HepG2 (cell line): ENCODE measurements at regions not wholly inside any gene's neighbourhood (a gene's known extent, or its start where the extent isn't known, plus 50 kb on each side); places are given as distances from the start of the nearest gene placed in this dataset.
A peak's percentile ranks its signal among the peaks of the same experiment; 100 is the strongest.

Experiments
- AFF4 ChIP-seq: sonication (generic); formaldehyde crosslinking; IDR thresholded peaks from 2 replicates; pipeline ENCODE4 v1.4.0; 2020; ENCODE audit warnings: missing genetic modification reagents
- CTCF ChIP-seq: sonication (generic); formaldehyde crosslinking; IDR thresholded peaks from 2 replicates; pipeline ENCODE4 v1.5.0; 2020; ENCODE audit warnings: mild to moderate bottlenecking, missing genetic modification reagents, moderate library complexity
- EZH2 ChIP-seq: conservative IDR thresholded peaks from 2 replicates; pipeline ENCODE4 v1.6.1; 2012; ENCODE audit warnings: mild to moderate bottlenecking, low read depth, low read length, moderate library complexity
- GZF1 ChIP-seq: sonication (generic); formaldehyde crosslinking; IDR thresholded peaks from 2 replicates; pipeline ENCODE4 v1.5.1; 2020; ENCODE audit warnings: mild to moderate bottlenecking, missing genetic modification reagents
- MLX ChIP-seq: IDR thresholded peaks from 2 replicates; pipeline ENCODE4 v1.6.1; 2016
- MTF1 ChIP-seq: sonication (generic); formaldehyde crosslinking; IDR thresholded peaks from 2 replicates; pipeline ENCODE4 v1.5.0; 2020; ENCODE audit warnings: missing genetic modification reagents
- SP1 ChIP-seq, 2 experiments: fragments of 450-650 bp in 1 of 2; sonication (generic) in 1 of 2; formaldehyde crosslinking in 1 of 2; IDR thresholded peaks; 2 replicates each; pipeline versions ENCODE4 v1.4.0 to v1.6.1; 2016 to 2020; ENCODE audit warnings: missing genetic modification reagents in 1 of 2
- ZBTB14 ChIP-seq: sonication (generic); formaldehyde crosslinking; IDR thresholded peaks from 2 replicates; pipeline ENCODE4 v1.4.0; 2020; ENCODE audit warnings: missing genetic modification reagents
- ZNF724P ChIP-seq: sonication (generic); formaldehyde crosslinking; IDR thresholded peaks from 2 replicates; pipeline ENCODE4 v1.8.0; 2022; ENCODE audit warnings: missing genetic modification reagents, borderline replicate concordance
- TF ChIP-seq, protein P1 (sequence below): sonication (generic); formaldehyde crosslinking; IDR thresholded peaks from 2 replicates; pipeline ENCODE4 v1.4.0; 2020; ENCODE audit warnings: missing genetic modification reagents, mild to moderate bottlenecking, borderline replicate concordance

DNA sequence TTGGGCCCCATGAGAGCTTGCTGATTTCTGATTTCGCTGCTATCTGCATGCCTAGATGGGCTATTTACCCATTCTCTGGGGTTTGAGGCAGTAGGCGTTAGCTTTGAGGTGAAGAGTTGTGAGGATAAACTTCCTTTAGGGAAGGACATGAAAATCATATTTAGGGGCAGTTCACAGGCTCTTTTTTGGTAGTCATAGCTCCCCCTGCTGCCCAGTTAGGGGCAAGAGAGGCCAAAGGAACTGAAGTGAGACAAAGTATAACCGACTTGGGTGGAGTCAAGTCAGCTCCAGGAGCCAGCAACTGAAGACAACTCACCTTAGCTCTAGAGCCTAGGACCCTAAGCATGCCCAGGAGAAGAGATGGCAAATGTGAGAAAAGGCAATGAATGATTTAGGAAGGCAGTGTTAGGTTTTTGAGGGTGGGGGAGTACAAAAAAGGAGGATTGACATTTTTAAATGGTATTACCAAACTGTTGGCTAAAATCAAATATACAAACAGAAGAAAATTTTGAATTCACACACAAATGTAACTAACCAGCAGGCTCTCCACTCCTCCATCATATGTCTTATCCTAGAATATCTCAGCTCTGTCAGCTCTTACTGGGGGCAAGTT lies 625.2 kb downstream of the LMO4 start:
- TF ChIP-seq CTCF (CRISPR knock-in tag) (peak; percentile 77), ZBTB14 (no peak), ZNF724P (CRISPR knock-in tag) (no peak), GZF1 (no peak), AFF4 (CRISPR knock-in tag) (no peak), MLX (no peak), MTF1 (CRISPR knock-in tag) (no peak), SP1 (IDR thresholded peaks at IDR 0.05) (no peak), SP1 (CRISPR knock-in tag; IDR thresholded peaks at IDR 0.05) (no peak), EZH2 (no peak)
- TF ChIP-seq, protein P1, sequence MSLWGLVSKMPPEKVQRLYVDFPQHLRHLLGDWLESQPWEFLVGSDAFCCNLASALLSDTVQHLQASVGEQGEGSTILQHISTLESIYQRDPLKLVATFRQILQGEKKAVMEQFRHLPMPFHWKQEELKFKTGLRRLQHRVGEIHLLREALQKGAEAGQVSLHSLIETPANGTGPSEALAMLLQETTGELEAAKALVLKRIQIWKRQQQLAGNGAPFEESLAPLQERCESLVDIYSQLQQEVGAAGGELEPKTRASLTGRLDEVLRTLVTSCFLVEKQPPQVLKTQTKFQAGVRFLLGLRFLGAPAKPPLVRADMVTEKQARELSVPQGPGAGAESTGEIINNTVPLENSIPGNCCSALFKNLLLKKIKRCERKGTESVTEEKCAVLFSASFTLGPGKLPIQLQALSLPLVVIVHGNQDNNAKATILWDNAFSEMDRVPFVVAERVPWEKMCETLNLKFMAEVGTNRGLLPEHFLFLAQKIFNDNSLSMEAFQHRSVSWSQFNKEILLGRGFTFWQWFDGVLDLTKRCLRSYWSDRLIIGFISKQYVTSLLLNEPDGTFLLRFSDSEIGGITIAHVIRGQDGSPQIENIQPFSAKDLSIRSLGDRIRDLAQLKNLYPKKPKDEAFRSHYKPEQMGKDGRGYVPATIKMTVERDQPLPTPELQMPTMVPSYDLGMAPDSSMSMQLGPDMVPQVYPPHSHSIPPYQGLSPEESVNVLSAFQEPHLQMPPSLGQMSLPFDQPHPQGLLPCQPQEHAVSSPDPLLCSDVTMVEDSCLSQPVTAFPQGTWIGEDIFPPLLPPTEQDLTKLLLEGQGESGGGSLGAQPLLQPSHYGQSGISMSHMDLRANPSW (CRISPR knock-in tag) = no peak
